ENCODE measurements at regions not wholly inside any gene's neighbourhood (a gene's known extent, or its start where the extent isn't known, plus 50 kb on each side); places are given as distances from the start of the nearest gene placed in this dataset.
A peak's percentile ranks its signal among the peaks of the same experiment; 100 is the strongest.

GRCh38 chr2:151071906-151072305 is 189.8 kb downstream of the RBM43 start:
- ATAC-seq, result no peak
- H3K4me1 ChIP-seq (ENCODE audit: control insufficient read depth in 2 of 2, insufficient read depth in 2 of 2, low read length in 2 of 2), result no peaks in the 10 kb centered on the region
- Mint-ChIP-seq H3K4me3 (no peak overlapping the region), H3K9me3 (peaks cover under 1 to 17% (median 5%) of the 10 kb centered on the region in 11 donors), H3K27ac (no peak overlapping the region), H3K36me3 (peaks cover 0 to 4% (median under 1%) of the 10 kb centered on the region in 5 donors), H3K27me3 (peaks cover 0 to 24% (median 8%) of the 10 kb centered on the region in 5 donors), H3K4me1 (no peaks in the 10 kb centered on the region)
- no peak for DNase-seq
- CTCF ChIA-PET, result no interaction called here
- intact Hi-C loops (cut with micrococcal nuclease), result no loop called here
- no peaks in the 10 kb centered on the region for H3K27me3 ChIP-seq (ENCODE audit: control insufficient read depth in 2 of 2, insufficient read depth in 2 of 2, low read length in 2 of 2)
- POLR2A ChIA-PET, result no interaction called here
- no peak overlapping the region for H3K27ac ChIP-seq (ENCODE audit: low read depth, low read length)
- H3K9me3 ChIP-seq (ENCODE audit: control insufficient read depth in 2 of 3, low read length in 3 of 3), result no peaks in the 10 kb centered on the region
- no peak overlapping the region for H3K4me3 ChIP-seq (ENCODE audit: low read length)
- no peaks in the 10 kb centered on the region for H3K36me3 ChIP-seq (ENCODE audit: control insufficient read depth in 2 of 3, insufficient read depth in 3 of 3, low read length in 3 of 3)

DNA sequence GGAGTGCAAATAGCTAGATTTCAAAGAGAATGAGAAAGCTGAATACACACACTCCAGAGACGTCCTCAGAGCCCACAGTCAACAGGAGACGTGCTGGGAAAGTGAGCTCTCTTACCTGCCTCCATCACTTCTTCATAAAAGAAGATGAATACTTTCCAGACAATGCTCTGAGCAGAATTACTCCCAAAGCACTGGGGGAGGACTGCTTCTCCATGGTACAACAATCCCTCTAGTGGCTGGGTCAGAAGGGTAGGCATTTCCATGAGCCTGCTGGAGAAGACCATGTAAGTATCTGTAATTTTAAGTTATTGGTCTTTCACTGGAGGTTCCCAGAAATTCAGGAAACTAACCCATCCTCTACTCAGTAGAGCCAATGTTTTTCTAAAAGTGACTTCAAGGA is 190.3 kb downstream of the RBM43 start:
- Mint-ChIP-seq H3K27ac (no peak overlapping the region), H3K4me3 (no peak overlapping the region), H3K9me3 (peaks cover 0 to 15% (median 4%) of the 10 kb centered on the region in 11 donors), H3K27me3 (peaks cover 0 to 24% (median 8%) of the 10 kb centered on the region in 5 donors), H3K4me1 (no peaks in the 10 kb centered on the region), H3K36me3 (peaks cover 0 to 4% (median 0%) of the 10 kb centered on the region in 5 donors)
- H3K27ac ChIP-seq (ENCODE audit: low read depth, low read length), result no peak overlapping the region
- DNase-seq, result no peak
- no peaks in the 10 kb centered on the region for H3K9me3 ChIP-seq (ENCODE audit: control insufficient read depth in 2 of 3, low read length in 3 of 3)
- ChIA-PET CTCF (no interaction called here), POLR2A (no interaction called here)
- no peaks in the 10 kb centered on the region for H3K36me3 ChIP-seq (ENCODE audit: control insufficient read depth in 2 of 3, insufficient read depth in 3 of 3, low read length in 3 of 3)
- ATAC-seq, result no peak
- H3K4me3 ChIP-seq (ENCODE audit: low read length), result no peak overlapping the region
- intact Hi-C loops (cut with micrococcal nuclease), result no loop called here
- no peaks in the 10 kb centered on the region for H3K4me1 ChIP-seq (ENCODE audit: control insufficient read depth in 2 of 2, insufficient read depth in 2 of 2, low read length in 2 of 2)
- H3K27me3 ChIP-seq (ENCODE audit: control insufficient read depth in 2 of 2, insufficient read depth in 2 of 2, low read length in 2 of 2), result no peaks in the 10 kb centered on the region

- ChIA-PET POLR2A (no interaction called here), CTCF (no interaction called here)
- Histone ChIP-seq H3K36me3 (ENCODE audit: control insufficient read depth in 2 of 3, insufficient read depth in 3 of 3, low read length in 3 of 3) (no peaks in the 10 kb centered on the region), H3K27me3 (ENCODE audit: control insufficient read depth in 2 of 2, insufficient read depth in 2 of 2, low read length in 2 of 2) (no peaks in the 10 kb centered on the region), H3K27ac (ENCODE audit: low read depth, low read length) (no peak overlapping the region), H3K9me3 (ENCODE audit: control insufficient read depth in 2 of 3, low read length in 3 of 3) (no peaks in the 10 kb centered on the region), H3K4me3 (ENCODE audit: low read length) (no peak overlapping the region), H3K4me1 (ENCODE audit: control insufficient read depth in 2 of 2, insufficient read depth in 2 of 2, low read length in 2 of 2) (no peaks in the 10 kb centered on the region)
- no peaks in the 10 kb centered on the region for H3K4me1 Mint-ChIP-seq
- H3K4me3 Mint-ChIP-seq, result no peak overlapping the region
- ATAC-seq (no peak), DNase-seq (no peak)
- H3K27me3 Mint-ChIP-seq, result peaks cover 0 to 16% (median 8%) of the 10 kb centered on the region in 5 donors
- H3K27ac Mint-ChIP-seq, result no peak overlapping the region
- H3K36me3 Mint-ChIP-seq, result peaks cover 0 to 4% (median 0%) of the 10 kb centered on the region in 5 donors
- H3K9me3 Mint-ChIP-seq, result peaks cover 0 to 10% (median 4%) of the 10 kb centered on the region in 11 donors
- intact Hi-C loops (cut with micrococcal nuclease), result no loop called here
Measured at GRCh38 chr2:151070253-151070652, 191.4 kb downstream of the RBM43 start.

DNA sequence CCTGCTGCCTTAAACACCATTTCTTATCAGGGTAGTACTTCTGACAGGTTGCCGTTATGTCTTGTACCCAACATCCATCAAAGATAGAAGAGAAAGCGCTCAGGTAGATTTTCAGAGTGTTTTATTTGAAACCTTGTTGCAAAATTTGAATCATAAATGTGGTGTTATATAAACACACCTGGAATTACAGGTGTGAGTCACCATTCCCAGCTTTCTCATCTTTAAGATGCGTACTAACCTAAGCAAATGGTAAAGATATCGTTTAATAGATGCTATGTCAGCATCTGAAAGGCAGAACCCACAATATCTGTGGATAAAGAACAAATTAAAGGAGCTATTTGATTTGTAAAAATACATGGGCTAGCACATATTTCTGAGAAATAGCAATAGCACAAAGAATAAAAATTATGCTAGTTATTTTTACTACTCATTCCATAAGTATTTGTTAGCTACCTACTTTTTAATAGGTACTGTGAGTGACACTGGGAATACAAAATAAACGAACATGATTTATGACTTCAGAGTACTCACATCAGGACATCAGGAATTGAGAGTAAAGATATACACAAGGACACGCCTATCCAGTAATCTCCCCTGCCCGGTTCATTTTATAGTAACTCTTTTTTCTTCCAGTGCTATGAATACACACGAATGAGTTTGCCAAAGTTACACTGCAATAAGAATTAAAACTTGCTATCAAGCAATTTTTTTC is 193.8 kb downstream of the RBM43 start:
- no peak for ATAC-seq
- H3K4me3 ChIP-seq (ENCODE audit: low read length), result no peak overlapping the region
- no peak for DNase-seq
- no peaks in the 10 kb centered on the region for H3K36me3 ChIP-seq (ENCODE audit: control insufficient read depth in 2 of 3, insufficient read depth in 3 of 3, low read length in 3 of 3)
- no peaks in the 10 kb centered on the region for H3K4me1 ChIP-seq (ENCODE audit: control insufficient read depth in 2 of 2, insufficient read depth in 2 of 2, low read length in 2 of 2)
- POLR2A ChIA-PET, result no interaction called here
- no peak overlapping the region for H3K27ac ChIP-seq (ENCODE audit: low read depth, low read length)
- Mint-ChIP-seq H3K27me3 (peaks cover 0 to 11% (median 7%) of the 10 kb centered on the region in 5 donors), H3K4me3 (no peak overlapping the region), H3K9me3 (peaks cover 0 to 2% (median 0%) of the 10 kb centered on the region in 11 donors), H3K27ac (no peak overlapping the region), H3K4me1 (no peaks in the 10 kb centered on the region), H3K36me3 (no peaks in the 10 kb centered on the region)
- CTCF ChIA-PET, result no interaction called here
- intact Hi-C loops (cut with micrococcal nuclease), result no loop called here
- H3K9me3 ChIP-seq (ENCODE audit: control insufficient read depth in 2 of 3, low read length in 3 of 3), result no peaks in the 10 kb centered on the region
- no peaks in the 10 kb centered on the region for H3K27me3 ChIP-seq (ENCODE audit: control insufficient read depth in 2 of 2, insufficient read depth in 2 of 2, low read length in 2 of 2)

DNA sequence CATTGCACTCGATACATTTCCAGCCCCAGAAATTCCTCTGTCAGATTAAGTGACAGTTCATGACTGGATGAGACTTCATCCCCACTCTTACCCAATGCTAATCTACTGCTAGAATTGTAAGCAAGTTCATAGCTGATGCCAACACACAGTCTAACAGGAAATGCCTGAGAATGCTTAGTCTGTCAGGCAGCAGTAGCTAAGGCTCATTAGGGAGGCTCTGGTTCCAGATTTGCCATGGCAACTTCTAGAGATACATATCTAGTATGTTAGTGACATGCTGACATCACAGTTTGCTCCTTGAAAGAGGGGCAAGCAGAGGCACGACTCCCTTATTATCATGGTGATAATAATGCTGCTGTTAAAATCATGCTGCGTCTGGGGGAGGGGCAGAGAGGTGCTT is 198.4 kb downstream of the RBM43 start:
- Histone ChIP-seq H3K27me3 (ENCODE audit: control insufficient read depth in 2 of 2, insufficient read depth in 2 of 2, low read length in 2 of 2) (no peaks in the 10 kb centered on the region), H3K9me3 (ENCODE audit: control insufficient read depth in 2 of 3, low read length in 3 of 3) (no peaks in the 10 kb centered on the region), H3K4me3 (ENCODE audit: low read length) (no peak overlapping the region), H3K36me3 (ENCODE audit: control insufficient read depth in 2 of 3, insufficient read depth in 3 of 3, low read length in 3 of 3) (no peaks in the 10 kb centered on the region), H3K27ac (ENCODE audit: low read depth, low read length) (no peak overlapping the region), H3K4me1 (ENCODE audit: control insufficient read depth in 2 of 2, insufficient read depth in 2 of 2, low read length in 2 of 2) (no peaks in the 10 kb centered on the region)
- Mint-ChIP-seq H3K9me3 (peaks cover 0 to 3% (median 0%) of the 10 kb centered on the region in 11 donors), H3K4me1 (no peaks in the 10 kb centered on the region), H3K27ac (no peak overlapping the region), H3K36me3 (no peaks in the 10 kb centered on the region), H3K4me3 (no peak overlapping the region), H3K27me3 (peaks cover 0 to 12% (median 0%) of the 10 kb centered on the region in 5 donors)
- ChIA-PET POLR2A (no interaction called here), CTCF (interaction anchor here (1.5 kb wide), 1 partner anchor 11 kb away, joined by 4 read pairs; no protein-coding TSS in a partner anchor)
- intact Hi-C loops (cut with micrococcal nuclease), result no loop called here
- DNase-seq (peak in 1 of 9 donors; percentile 5), ATAC-seq (no peak)

GRCh38 chr2:151060287-151060686 is 201.4 kb downstream of the RBM43 start:
- Mint-ChIP-seq H3K4me3 (no peak overlapping the region), H3K27me3 (peaks cover 0 to 9% (median 0%) of the 10 kb centered on the region in 5 donors), H3K4me1 (no peaks in the 10 kb centered on the region), H3K36me3 (no peaks in the 10 kb centered on the region), H3K27ac (no peak overlapping the region), H3K9me3 (peaks cover 0 to 3% (median 0%) of the 10 kb centered on the region in 11 donors)
- no peak overlapping the region for H3K27ac ChIP-seq (ENCODE audit: low read depth, low read length)
- H3K4me1 ChIP-seq (ENCODE audit: control insufficient read depth in 2 of 2, insufficient read depth in 2 of 2, low read length in 2 of 2), result no peaks in the 10 kb centered on the region
- DNase-seq (no peak), ATAC-seq (no peak)
- no peaks in the 10 kb centered on the region for H3K9me3 ChIP-seq (ENCODE audit: control insufficient read depth in 2 of 3, low read length in 3 of 3)
- intact Hi-C loops (cut with micrococcal nuclease), result no loop called here
- H3K36me3 ChIP-seq (ENCODE audit: control insufficient read depth in 2 of 3, insufficient read depth in 3 of 3, low read length in 3 of 3), result no peaks in the 10 kb centered on the region
- no peaks in the 10 kb centered on the region for H3K27me3 ChIP-seq (ENCODE audit: control insufficient read depth in 2 of 2, insufficient read depth in 2 of 2, low read length in 2 of 2)
- ChIA-PET CTCF (no interaction called here), POLR2A (no interaction called here)
- H3K4me3 ChIP-seq (ENCODE audit: low read length), result no peak overlapping the region

DNA sequence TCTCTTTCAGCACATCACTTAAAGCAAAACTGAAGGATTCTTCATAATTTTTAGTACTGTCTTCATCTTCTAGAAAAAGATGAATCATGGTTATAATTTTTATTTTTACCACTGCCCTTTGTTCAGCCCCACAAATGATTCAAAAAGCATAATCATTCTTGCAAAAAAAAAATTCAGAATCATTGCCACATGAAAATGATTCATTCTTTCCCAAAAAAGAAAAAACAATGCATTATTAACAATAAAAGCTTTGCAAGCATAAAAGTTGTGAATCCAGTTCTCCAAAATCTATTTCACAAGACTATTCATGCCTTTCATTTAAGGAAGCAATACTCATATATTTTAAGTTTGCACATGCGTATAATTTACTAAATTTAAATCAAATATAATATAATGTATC is 204.8 kb downstream of the RBM43 start:
- Histone ChIP-seq H3K4me1 (ENCODE audit: control insufficient read depth in 2 of 2, insufficient read depth in 2 of 2, low read length in 2 of 2) (no peaks in the 10 kb centered on the region), H3K9me3 (ENCODE audit: control insufficient read depth in 2 of 3, low read length in 3 of 3) (no peaks in the 10 kb centered on the region), H3K27me3 (ENCODE audit: control insufficient read depth in 2 of 2, insufficient read depth in 2 of 2, low read length in 2 of 2) (no peaks in the 10 kb centered on the region), H3K4me3 (ENCODE audit: low read length) (no peak overlapping the region), H3K27ac (ENCODE audit: low read depth, low read length) (no peak overlapping the region), H3K36me3 (ENCODE audit: control insufficient read depth in 2 of 3, insufficient read depth in 3 of 3, low read length in 3 of 3) (no peaks in the 10 kb centered on the region)
- Mint-ChIP-seq H3K4me3 (no peak overlapping the region), H3K27me3 (peaks cover 0 to 5% (median 0%) of the 10 kb centered on the region in 5 donors), H3K4me1 (peaks cover 0 to under 1% (median 0%) of the 10 kb centered on the region in 7 donors), H3K9me3 (no peaks in the 10 kb centered on the region), H3K27ac (no peak overlapping the region), H3K36me3 (no peaks in the 10 kb centered on the region)
- intact Hi-C loops (cut with micrococcal nuclease), result no loop called here
- ChIA-PET CTCF (interaction anchor here (0.6 kb wide), 1 partner anchor 1465 kb away, joined by 3 read pairs; no protein-coding TSS in a partner anchor), POLR2A (no interaction called here)
- no peak for ATAC-seq
- no peak for DNase-seq

Measured in naive thymus-derived CD4-positive, alpha-beta T cell (primary cell).